K562 (cell line): ENCODE measurements at regions not wholly inside any gene's neighbourhood (a gene's known extent, or its start where the extent isn't known, plus 50 kb on each side); places are given as distances from the start of the nearest gene placed in this dataset.

ENCODE experiments used
- ARID2 ChIP-seq: fragments of 450-650 bp; IDR thresholded peaks from 2 replicates; pipeline ENCODE4 v1.6.1; 2017; ENCODE audit warnings: antibody characterized with exemption, mild to moderate bottlenecking
- CREM ChIP-seq: IDR thresholded peaks from 2 replicates; pipeline ENCODE4 v1.6.1; 2014; ENCODE audit warnings: antibody characterized with exemption, low read depth
- CTCF ChIP-seq, 3 experiments: IDR thresholded peaks in 2 of 3; conservative IDR thresholded peaks in 1 of 3; 2 replicates each; pipeline ENCODE4 v1.5.1; 2011 to 2012; ENCODE audit warnings: low read length in 3 of 3, mild to moderate bottlenecking in 3 of 3, control low read depth in 2 of 3, improper control_type of control experiment in 1 of 3, inconsistent platforms in 1 of 3, low read depth in 1 of 3, mixed read lengths in 1 of 3, moderate library complexity in 1 of 3; ENCODE audit not compliant: insufficient read depth in 2 of 3
- MED1 ChIP-seq: sonication (generic); formaldehyde crosslinking; IDR thresholded peaks from 2 replicates; pipeline ENCODE4 v1.8.1; 2023; ENCODE audit warnings: missing genetic modification reagents, borderline replicate concordance
- PHF8 ChIP-seq: fragments of 200-600 bp; sonication (generic); IDR thresholded peaks from 2 replicates; pipeline ENCODE4 v1.6.1; 2012; ENCODE audit warnings: mixed run types, mild to moderate bottlenecking, inconsistent platforms, low read length, moderate library complexity, borderline replicate concordance
- POLR2AphosphoS5 ChIP-seq: IDR thresholded peaks from 2 replicates; pipeline ENCODE4 v1.6.1; 2011; ENCODE audit warnings: mild to moderate bottlenecking, low read depth, low read length, moderate library complexity; ENCODE audit not compliant: control insufficient read depth, insufficient read depth
- POU5F1 ChIP-seq: fragments of 150-350 bp; IDR thresholded peaks from 2 replicates; pipeline ENCODE4 v1.6.1; 2014; ENCODE audit warnings: borderline replicate concordance, low read length, low read depth, mild to moderate bottlenecking; ENCODE audit not compliant: partially characterized antibody
- RBM34 ChIP-seq: fragments of 200-400 bp; formaldehyde crosslinking; IDR thresholded peaks from 2 replicates; pipeline ENCODE4 v1.6.1; 2018; ENCODE audit warnings: low read length, borderline replicate concordance; ENCODE audit not compliant: insufficient read depth
- SNAPC5 ChIP-seq: fragments of 250-450 bp; sonication (Bioruptor Pico); IDR thresholded peaks from 2 replicates; pipeline ENCODE4 v1.8.0; 2021; ENCODE audit warnings: moderate library complexity, mild to moderate bottlenecking, inconsistent platforms
- ZC3H4 ChIP-seq: sonication (generic); formaldehyde crosslinking; IDR thresholded peaks from 2 replicates; pipeline ENCODE4 v1.9.0; 2021; ENCODE audit warnings: missing genetic modification reagents, borderline replicate concordance
- TF ChIP-seq, protein P1 (sequence below): sonication (generic); formaldehyde crosslinking; IDR thresholded peaks from 2 replicates; pipeline ENCODE4 v1.8.1; 2023; ENCODE audit warnings: mild to moderate bottlenecking, missing genetic modification reagents, moderate library complexity

GRCh38 chr1:87840767-87841166 is 512.1 kb downstream of the LMO4 start:
- TF ChIP-seq CREM (no peak), CTCF (IDR thresholded peaks at IDR 0.05 in 2 of 3, conservative IDR thresholded peaks at IDR 0.05 in 1 of 3; ENCODE audit: insufficient read depth in 2 of 3, low read depth in 1 of 3, low read length in 3 of 3) (no peak), PHF8 (no peak), MED1 (CRISPR knock-in tag) (no peak), SNAPC5 (CRISPR knock-in tag) (no peak), RBM34 (no peak), POLR2AphosphoS5 (no peak), ARID2 (no peak), ZC3H4 (no peak), POU5F1 (no peak)
- TF ChIP-seq, protein P1, sequence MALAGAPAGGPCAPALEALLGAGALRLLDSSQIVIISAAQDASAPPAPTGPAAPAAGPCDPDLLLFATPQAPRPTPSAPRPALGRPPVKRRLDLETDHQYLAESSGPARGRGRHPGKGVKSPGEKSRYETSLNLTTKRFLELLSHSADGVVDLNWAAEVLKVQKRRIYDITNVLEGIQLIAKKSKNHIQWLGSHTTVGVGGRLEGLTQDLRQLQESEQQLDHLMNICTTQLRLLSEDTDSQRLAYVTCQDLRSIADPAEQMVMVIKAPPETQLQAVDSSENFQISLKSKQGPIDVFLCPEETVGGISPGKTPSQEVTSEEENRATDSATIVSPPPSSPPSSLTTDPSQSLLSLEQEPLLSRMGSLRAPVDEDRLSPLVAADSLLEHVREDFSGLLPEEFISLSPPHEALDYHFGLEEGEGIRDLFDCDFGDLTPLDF, result no peak
